Suprapubic skin (tissue), 4 donors: ENCODE measurements at regions not wholly inside any gene's neighbourhood (a gene's known extent, or its start where the extent isn't known, plus 50 kb on each side); places are given as distances from the start of the nearest gene placed in this dataset.

ENCODE experiments used
- DNase-seq, 2 donors: peaks; one replicate each; pipeline ENCODE4 v3.0.0-alpha.2; 2019; ENCODE audit warnings: low spot score in 2 of 2
- H3K27ac ChIP-seq: fragments of 200-600 bp; sonication (generic); one replicate; pipeline ENCODE4 v1.5.1; 2019
- H3K27me3 ChIP-seq: fragments of 200-600 bp; sonication (generic); one replicate; pipeline ENCODE4 v1.5.1; 2019
- H3K36me3 ChIP-seq: fragments of 200-600 bp; sonication (generic); one replicate; pipeline ENCODE4 v1.5.1; 2019
- H3K4me1 ChIP-seq: fragments of 200-600 bp; sonication (generic); one replicate; pipeline ENCODE4 v1.5.1; 2019
- H3K4me3 ChIP-seq: fragments of 200-600 bp; sonication (generic); one replicate; pipeline ENCODE4 v1.5.1; 2019; ENCODE audit warnings: mild to moderate bottlenecking
- H3K9me3 ChIP-seq: fragments of 200-600 bp; sonication (generic); one replicate; pipeline ENCODE4 v1.5.1; 2019
- CTCF ChIP-seq, 2 donors: fragments of 200-600 bp in 1 of 2; fragments of 450-650 bp in 1 of 2; sonication (generic) in 1 of 2; IDR thresholded peaks; one replicate each; pipeline ENCODE4 v1.5.1; 2016 to 2019; ENCODE audit warnings: antibody characterized with exemption in 2 of 2, mild to moderate bottlenecking in 1 of 2, moderate library complexity in 1 of 2
- EP300 ChIP-seq: sonication (generic); formaldehyde crosslinking; IDR thresholded peaks from one replicate; pipeline ENCODE4 v1.6.1; 2017; ENCODE audit warnings: antibody characterized with exemption
- POLR2A ChIP-seq, 2 donors: fragments of 450-650 bp; IDR thresholded peaks; one replicate each; pipeline ENCODE4 v1.6.1; 2017; ENCODE audit warnings: antibody characterized with exemption in 2 of 2, mild to moderate bottlenecking in 2 of 2, moderate library complexity in 2 of 2
- POLR2AphosphoS5 ChIP-seq, 3 donors: sonication (generic); formaldehyde crosslinking; IDR thresholded peaks; one replicate each; pipeline ENCODE4 v1.6.1; 2017; ENCODE audit warnings: antibody characterized with exemption in 3 of 3
- WGBS: methylation state at CpG from one replicate; pipeline ENCODE4 v1.1.5; 2018; 5-methylcytosine and 5-hydroxymethylcytosine counted together

GRCh38 chr5:91641730-91642350 lies 258.7 kb upstream of the ARRDC3 start:
- H3K4me3 ChIP-seq = no peak overlapping the region
- WGBS = 3% methylated on average over 2 of the region's 2 CpGs
- no peaks in the 10 kb centered on the region for H3K9me3 ChIP-seq
- peak in 1 of 2 donors; percentile 35 for TF ChIP-seq CTCF (IDR thresholded peaks at IDR 0.05)
- no peak for TF ChIP-seq EP300
- DNase-seq = no peak
- no peaks in the 10 kb centered on the region for H3K4me1 ChIP-seq
- no peaks in the 10 kb centered on the region for H3K27me3 ChIP-seq
- H3K36me3 ChIP-seq = no peaks in the 10 kb centered on the region
- no peak overlapping the region for H3K27ac ChIP-seq

GRCh38 chr5:91639744-91640143 lies 256.6 kb upstream of the ARRDC3 start:
- Histone ChIP-seq H3K27ac (no peak overlapping the region), H3K27me3 (no peaks in the 10 kb centered on the region), H3K9me3 (no peaks in the 10 kb centered on the region), H3K4me3 (no peak overlapping the region), H3K4me1 (no peaks in the 10 kb centered on the region), H3K36me3 (no peaks in the 10 kb centered on the region)
- WGBS = 34% methylated on average over 3 of the region's 3 CpGs
- no peak for DNase-seq
- TF ChIP-seq EP300 (no peak), POLR2AphosphoS5 (IDR thresholded peaks at IDR 0.05) (no peak), POLR2A (IDR thresholded peaks at IDR 0.05) (no peak), CTCF (IDR thresholded peaks at IDR 0.05) (no peak)

- no peak for TF ChIP-seq POLR2A (IDR thresholded peaks at IDR 0.05)
- TF ChIP-seq EP300 = no peak
- no peak for TF ChIP-seq POLR2AphosphoS5 (IDR thresholded peaks at IDR 0.05)
- TF ChIP-seq CTCF (IDR thresholded peaks at IDR 0.05) = no peak
- DNase-seq = no peak
- no peaks in the 10 kb centered on the region for H3K36me3 ChIP-seq
- H3K27me3 ChIP-seq = no peaks in the 10 kb centered on the region
- H3K9me3 ChIP-seq = no peaks in the 10 kb centered on the region
- H3K4me1 ChIP-seq = no peaks in the 10 kb centered on the region
- no peak overlapping the region for H3K4me3 ChIP-seq
- whole genome bisulfite sequencing = 95% methylated on average over 1 of the region's 1 CpG
- H3K27ac ChIP-seq = no peak overlapping the region
Measured at GRCh38 chr5:91638010-91638409, 254.9 kb upstream of the ARRDC3 start.

- no peaks in the 10 kb centered on the region for H3K9me3 ChIP-seq
- H3K27ac ChIP-seq = no peak overlapping the region
- TF ChIP-seq CTCF (IDR thresholded peaks at IDR 0.05) (no peak), POLR2AphosphoS5 (IDR thresholded peaks at IDR 0.05) (no peak), EP300 (no peak)
- DNase-seq = no peak
- WGBS = 68% methylated on average over 4 of the region's 4 CpGs
- H3K27me3 ChIP-seq = no peaks in the 10 kb centered on the region
- H3K4me3 ChIP-seq = no peak overlapping the region
- no peaks in the 10 kb centered on the region for H3K4me1 ChIP-seq
- no peaks in the 10 kb centered on the region for H3K36me3 ChIP-seq
Measured at GRCh38 chr5:91635950-91636734, 253.0 kb upstream of the ARRDC3 start.

- H3K36me3 ChIP-seq = no peaks in the 10 kb centered on the region
- no peaks in the 10 kb centered on the region for H3K9me3 ChIP-seq
- no peak overlapping the region for H3K27ac ChIP-seq
- TF ChIP-seq POLR2A (IDR thresholded peaks at IDR 0.05) (no peak), POLR2AphosphoS5 (IDR thresholded peaks at IDR 0.05) (no peak), EP300 (no peak), CTCF (IDR thresholded peaks at IDR 0.05) (no peak)
- H3K4me3 ChIP-seq = no peak overlapping the region
- H3K27me3 ChIP-seq = no peaks in the 10 kb centered on the region
- no peak for DNase-seq
- WGBS = 56% methylated on average over 1 of the region's 1 CpG
- H3K4me1 ChIP-seq = no peaks in the 10 kb centered on the region
Measured at GRCh38 chr5:91632871-91633270, 249.8 kb upstream of the ARRDC3 start.
